ENCODE measurements at regions not wholly inside any gene's neighbourhood (a gene's known extent, or its start where the extent isn't known, plus 50 kb on each side); places are given as distances from the start of the nearest gene placed in this dataset.

GRCh38 chr3:46098319-46098761, 71.1 kb upstream of the XCR1 start:
- H3K4me3 ChIP-seq (ENCODE audit: low read depth, low read length) = no peak overlapping the region
- TF ChIP-seq, protein P1, sequence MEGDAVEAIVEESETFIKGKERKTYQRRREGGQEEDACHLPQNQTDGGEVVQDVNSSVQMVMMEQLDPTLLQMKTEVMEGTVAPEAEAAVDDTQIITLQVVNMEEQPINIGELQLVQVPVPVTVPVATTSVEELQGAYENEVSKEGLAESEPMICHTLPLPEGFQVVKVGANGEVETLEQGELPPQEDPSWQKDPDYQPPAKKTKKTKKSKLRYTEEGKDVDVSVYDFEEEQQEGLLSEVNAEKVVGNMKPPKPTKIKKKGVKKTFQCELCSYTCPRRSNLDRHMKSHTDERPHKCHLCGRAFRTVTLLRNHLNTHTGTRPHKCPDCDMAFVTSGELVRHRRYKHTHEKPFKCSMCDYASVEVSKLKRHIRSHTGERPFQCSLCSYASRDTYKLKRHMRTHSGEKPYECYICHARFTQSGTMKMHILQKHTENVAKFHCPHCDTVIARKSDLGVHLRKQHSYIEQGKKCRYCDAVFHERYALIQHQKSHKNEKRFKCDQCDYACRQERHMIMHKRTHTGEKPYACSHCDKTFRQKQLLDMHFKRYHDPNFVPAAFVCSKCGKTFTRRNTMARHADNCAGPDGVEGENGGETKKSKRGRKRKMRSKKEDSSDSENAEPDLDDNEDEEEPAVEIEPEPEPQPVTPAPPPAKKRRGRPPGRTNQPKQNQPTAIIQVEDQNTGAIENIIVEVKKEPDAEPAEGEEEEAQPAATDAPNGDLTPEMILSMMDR (IDR thresholded peaks at IDR 0.05; ENCODE audit: control insufficient read depth, extremely low read depth, insufficient read depth) = no peak
- no peak for DNase-seq (ENCODE audit: low read depth)

- DNase-seq (ENCODE audit: low read depth) = no peak
- no peak overlapping the region for H3K4me3 ChIP-seq (ENCODE audit: low read depth, low read length)
- TF ChIP-seq, protein P1 (IDR thresholded peaks at IDR 0.05; ENCODE audit: control insufficient read depth, extremely low read depth, insufficient read depth) = no peak
These were observed 70.5 kb upstream of the XCR1 start for GRCh38 chr3:46097691-46098241.

DNA sequence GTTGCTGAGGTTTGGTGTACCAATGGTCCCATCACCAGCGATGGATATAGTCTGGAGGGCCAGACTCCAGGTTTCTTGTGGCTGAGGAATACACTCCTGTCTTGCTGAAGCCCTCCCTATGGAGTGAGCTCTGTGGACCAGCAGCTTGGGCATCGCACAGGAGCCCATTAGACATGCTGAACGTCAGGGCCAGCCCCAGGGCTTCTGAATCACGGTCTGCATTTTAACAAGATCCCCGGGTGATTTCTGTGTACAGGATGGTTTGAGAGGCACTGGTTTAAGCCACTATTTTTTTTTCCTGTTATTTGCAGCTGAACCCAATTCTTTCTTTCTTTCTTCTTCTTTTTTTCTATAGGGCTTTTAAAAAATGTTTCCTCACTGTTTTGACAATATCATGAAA, 69.5 kb upstream of the XCR1 start:
- no peak overlapping the region for H3K4me3 ChIP-seq (ENCODE audit: low read depth, low read length)
- TF ChIP-seq, protein P1 (IDR thresholded peaks at IDR 0.05; ENCODE audit: control insufficient read depth, extremely low read depth, insufficient read depth) = no peak
- no peak for DNase-seq (ENCODE audit: low read depth)

GRCh38 chr3:46096336-46096735, 69.1 kb upstream of the XCR1 start:
- no peak for DNase-seq (ENCODE audit: low read depth)
- TF ChIP-seq, protein P1 (IDR thresholded peaks at IDR 0.05; ENCODE audit: control insufficient read depth, extremely low read depth, insufficient read depth) = no peak
- no peak overlapping the region for H3K4me3 ChIP-seq (ENCODE audit: low read depth, low read length)

DNA sequence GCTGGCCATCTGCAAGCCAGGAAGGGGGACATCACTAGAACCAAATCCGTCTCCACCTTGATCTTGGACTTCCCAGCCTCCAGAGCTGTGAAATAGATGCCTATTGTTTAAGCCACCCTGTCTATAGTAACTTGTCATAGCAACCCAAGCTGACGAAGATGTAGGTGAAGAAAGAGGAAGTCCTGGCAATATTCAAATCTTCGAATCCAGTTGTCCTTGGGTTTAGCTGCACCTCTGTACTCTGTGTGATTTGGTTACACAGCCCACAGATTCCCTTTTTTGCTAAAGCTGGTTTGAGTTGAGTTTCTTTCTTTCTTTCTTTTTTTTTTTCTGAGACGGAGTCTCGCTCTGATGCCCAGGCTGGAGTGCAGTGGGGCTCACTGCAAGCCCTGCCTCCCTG, 68.0 kb upstream of the XCR1 start:
- H3K4me3 ChIP-seq (ENCODE audit: low read depth, low read length) = no peak overlapping the region
- TF ChIP-seq, protein P1 (IDR thresholded peaks at IDR 0.05; ENCODE audit: control insufficient read depth, extremely low read depth, insufficient read depth) = no peak
- no peak for DNase-seq (ENCODE audit: low read depth)

- no peak overlapping the region for H3K4me3 ChIP-seq (ENCODE audit: low read depth, low read length)
These were observed 67.2 kb upstream of the XCR1 start for GRCh38 chr3:46094506-46094905.

More at GRCh38 chr3:46094506-46094905, 67.2 kb upstream of the XCR1 start:
- TF ChIP-seq, protein P1 (IDR thresholded peaks at IDR 0.05; ENCODE audit: control insufficient read depth, extremely low read depth, insufficient read depth) = no peak
- no peak for DNase-seq (ENCODE audit: low read depth)

Data from LNCaP clone FGC (cell line).